ENCODE measurements at regions not wholly inside any gene's neighbourhood (a gene's known extent, or its start where the extent isn't known, plus 50 kb on each side); places are given as distances from the start of the nearest gene placed in this dataset.

DNA sequence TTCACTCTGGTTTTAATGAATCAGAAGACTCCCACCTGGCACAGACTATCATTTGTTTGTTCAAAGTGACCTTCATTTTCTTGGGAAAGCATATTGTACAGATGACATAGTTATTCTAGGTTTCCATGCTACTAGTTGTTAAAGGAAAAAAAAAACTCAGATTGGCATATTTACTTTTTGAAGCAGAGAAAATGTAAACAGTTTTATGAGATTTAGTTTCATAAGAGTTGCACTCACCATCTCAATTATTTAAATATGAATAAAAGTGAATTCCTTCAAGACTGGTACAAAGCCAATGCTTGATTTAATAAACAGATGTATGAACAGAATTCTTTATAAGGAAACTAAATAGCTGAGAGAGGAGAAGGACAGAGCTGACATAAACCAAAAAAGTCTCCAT, 280.3 kb upstream of the UGT8 start:
- no peaks in the 10 kb centered on the region for H4K20me1 ChIP-seq (ENCODE audit: control insufficient read depth, extremely low read depth, insufficient read depth, low read length)
- no peaks in the 10 kb centered on the region for H3K79me2 ChIP-seq (ENCODE audit: control insufficient read depth, insufficient read depth, low read length)
- H3K36me3 ChIP-seq (ENCODE audit: control insufficient read depth, insufficient read depth, low read length), result no peaks in the 10 kb centered on the region
- no peaks in the 10 kb centered on the region for H3K27me3 ChIP-seq (ENCODE audit: control insufficient read depth, insufficient read depth, low read length)
- H3K27ac ChIP-seq (ENCODE audit: insufficient read depth, low read length), result no peak overlapping the region
- no peak overlapping the region for H2AFZ ChIP-seq (ENCODE audit: low read length)
- no peaks in the 10 kb centered on the region for H3K9me3 ChIP-seq (ENCODE audit: control insufficient read depth, insufficient read depth, low read depth, low read length)
- H3K4me1 ChIP-seq (ENCODE audit: control insufficient read depth, extremely low read depth, insufficient read depth, low read length), result peaks cover 3% of the 10 kb centered on the region
- DNase-seq (ENCODE audit: low read depth in 2 of 2), result peak; percentile 15 to 90
- no peak overlapping the region for H3K9ac ChIP-seq (ENCODE audit: insufficient read depth, low read length)
- no peak overlapping the region for H3K4me2 ChIP-seq (ENCODE audit: extremely low read depth, insufficient read depth, low read length)
- H3K4me3 ChIP-seq (replicated peaks in 1 of 4; ENCODE audit: control extremely low read depth in 1 of 4, insufficient read depth in 1 of 4, low read depth in 3 of 4, low read length in 4 of 4), result no peak overlapping the region
- TF ChIP-seq EZH2 (IDR thresholded peaks at IDR 0.05; ENCODE audit: low read length, missing control alignments), result no peak
- no peak for TF ChIP-seq CTCF (conservative IDR thresholded peaks at IDR 0.05 in 1 of 2, IDR thresholded peaks at IDR 0.05 in 1 of 2; ENCODE audit: low read depth in 1 of 2, low read length in 2 of 2)

DNA sequence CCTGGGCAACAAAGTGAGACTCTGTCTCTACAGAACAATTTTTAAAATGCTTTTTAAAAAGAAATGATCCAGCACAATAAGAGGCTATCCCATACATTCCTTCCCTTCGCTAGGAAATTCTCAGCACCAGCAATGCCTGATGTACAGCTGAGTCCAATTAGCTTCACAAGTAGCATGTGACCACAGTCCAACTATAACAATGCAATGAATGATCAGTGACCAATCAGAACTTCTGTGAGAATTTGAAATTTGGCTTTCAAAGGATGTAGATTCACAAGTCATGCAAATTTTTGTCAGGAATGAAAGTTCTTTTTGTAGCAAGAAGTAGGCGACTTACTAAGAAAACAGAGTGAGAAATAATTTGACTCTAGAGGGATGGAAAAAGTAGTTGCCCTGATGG, 278.5 kb upstream of the UGT8 start:
- Histone ChIP-seq H3K36me3 (ENCODE audit: control insufficient read depth, insufficient read depth, low read length) (no peaks in the 10 kb centered on the region), H4K20me1 (ENCODE audit: control insufficient read depth, extremely low read depth, insufficient read depth, low read length) (no peaks in the 10 kb centered on the region), H3K4me3 (replicated peaks in 1 of 4; ENCODE audit: control extremely low read depth in 1 of 4, insufficient read depth in 1 of 4, low read depth in 3 of 4, low read length in 4 of 4) (no peak overlapping the region), H3K27me3 (ENCODE audit: control insufficient read depth, insufficient read depth, low read length) (no peaks in the 10 kb centered on the region), H3K4me1 (ENCODE audit: control insufficient read depth, extremely low read depth, insufficient read depth, low read length) (peaks cover 3% of the 10 kb centered on the region), H3K9me3 (ENCODE audit: control insufficient read depth, insufficient read depth, low read depth, low read length) (no peaks in the 10 kb centered on the region), H3K4me2 (ENCODE audit: extremely low read depth, insufficient read depth, low read length) (no peak overlapping the region), H3K9ac (ENCODE audit: insufficient read depth, low read length) (no peak overlapping the region), H2AFZ (ENCODE audit: low read length) (no peak overlapping the region), H3K27ac (ENCODE audit: insufficient read depth, low read length) (no peak overlapping the region), H3K79me2 (ENCODE audit: control insufficient read depth, insufficient read depth, low read length) (no peaks in the 10 kb centered on the region)
- TF ChIP-seq CTCF (conservative IDR thresholded peaks at IDR 0.05 in 1 of 2, IDR thresholded peaks at IDR 0.05 in 1 of 2; ENCODE audit: low read depth in 1 of 2, low read length in 2 of 2), result no peak
- no peak for TF ChIP-seq EZH2 (IDR thresholded peaks at IDR 0.05; ENCODE audit: low read length, missing control alignments)
- no peak for DNase-seq (ENCODE audit: low read depth in 2 of 2)

DNA sequence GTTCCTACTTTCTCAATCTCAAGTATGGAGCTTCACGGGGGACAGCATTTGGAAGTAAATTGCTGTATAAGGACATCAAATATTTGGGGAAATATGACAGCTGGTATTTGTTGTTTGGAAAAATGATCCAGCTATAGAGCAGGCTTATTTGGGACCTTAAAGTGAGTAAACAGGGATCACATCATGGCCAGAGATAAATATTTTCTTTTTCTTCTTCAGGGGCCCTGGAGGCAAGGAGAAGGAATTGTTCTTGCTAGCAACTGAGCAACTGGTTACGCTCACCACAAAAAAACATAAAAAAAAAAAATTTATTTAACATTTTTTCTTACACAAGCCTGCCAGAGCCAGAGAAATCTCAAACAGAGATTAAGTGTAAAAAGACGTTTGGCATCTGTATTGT, 277.2 kb upstream of the UGT8 start:
- Histone ChIP-seq H3K4me2 (ENCODE audit: extremely low read depth, insufficient read depth, low read length) (peak overlapping the region; percentile 51), H2AFZ (ENCODE audit: low read length) (peak overlapping the region; percentile 66)
- no peak for TF ChIP-seq EZH2 (IDR thresholded peaks at IDR 0.05; ENCODE audit: low read length, missing control alignments)
- TF ChIP-seq CTCF (conservative IDR thresholded peaks at IDR 0.05 in 1 of 2, IDR thresholded peaks at IDR 0.05 in 1 of 2; ENCODE audit: low read depth in 1 of 2, low read length in 2 of 2), result no peak

More for the DNA sequence above, 277.2 kb upstream of the UGT8 start:
- H3K9me3 ChIP-seq (ENCODE audit: control insufficient read depth, insufficient read depth, low read depth, low read length), result no peaks in the 10 kb centered on the region
- H3K4me1 ChIP-seq (ENCODE audit: control insufficient read depth, extremely low read depth, insufficient read depth, low read length), result peaks cover 3% of the 10 kb centered on the region
- no peak overlapping the region for H3K27ac ChIP-seq (ENCODE audit: insufficient read depth, low read length)
- H4K20me1 ChIP-seq (ENCODE audit: control insufficient read depth, extremely low read depth, insufficient read depth, low read length), result no peaks in the 10 kb centered on the region
- no peak overlapping the region for H3K4me3 ChIP-seq (replicated peaks in 1 of 4; ENCODE audit: control extremely low read depth in 1 of 4, insufficient read depth in 1 of 4, low read depth in 3 of 4, low read length in 4 of 4)
- no peak for DNase-seq (ENCODE audit: low read depth in 2 of 2)
- no peak overlapping the region for H3K9ac ChIP-seq (ENCODE audit: insufficient read depth, low read length)
- H3K36me3 ChIP-seq (ENCODE audit: control insufficient read depth, insufficient read depth, low read length), result no peaks in the 10 kb centered on the region
- H3K79me2 ChIP-seq (ENCODE audit: control insufficient read depth, insufficient read depth, low read length), result no peaks in the 10 kb centered on the region
- H3K27me3 ChIP-seq (ENCODE audit: control insufficient read depth, insufficient read depth, low read length), result no peaks in the 10 kb centered on the region

All from fibroblast of lung (primary cell).